HG03025 (cell line): ENCODE measurements at regions not wholly inside any gene's neighbourhood (a gene's known extent, or its start where the extent isn't known, plus 50 kb on each side); places are given as distances from the start of the nearest gene placed in this dataset.

Experiments used
- ATAC-seq: cut with Tn5 transposase; IDR thresholded peaks from one replicate; pipeline ENCODE4 v1.9.1; 2021; ENCODE audit warnings: mild to moderate bottlenecking, moderate library complexity; ENCODE audit not compliant: unreplicated experiment, low FRiP score

DNA sequence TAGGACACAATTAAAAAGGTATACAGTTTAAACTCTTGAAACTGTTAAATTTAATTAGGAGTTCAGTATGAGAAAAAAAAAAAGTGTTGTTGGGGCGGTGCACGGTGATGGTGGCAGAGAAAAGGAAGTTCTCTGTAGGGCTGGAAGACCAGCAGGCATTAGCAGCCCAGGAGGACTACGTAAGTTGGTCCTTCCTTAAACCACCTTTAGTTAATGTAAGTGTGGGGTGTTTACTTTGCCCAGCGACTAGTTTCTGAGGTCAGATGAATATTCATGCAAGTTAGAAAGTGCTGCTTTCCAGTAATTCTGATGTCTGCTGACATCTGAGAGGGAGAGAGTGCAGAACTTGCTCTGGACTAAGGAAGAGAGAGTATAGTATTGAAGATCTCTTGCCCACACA, 54.9 kb downstream of the NKX2-1 start:
- no peak for ATAC-seq

DNA sequence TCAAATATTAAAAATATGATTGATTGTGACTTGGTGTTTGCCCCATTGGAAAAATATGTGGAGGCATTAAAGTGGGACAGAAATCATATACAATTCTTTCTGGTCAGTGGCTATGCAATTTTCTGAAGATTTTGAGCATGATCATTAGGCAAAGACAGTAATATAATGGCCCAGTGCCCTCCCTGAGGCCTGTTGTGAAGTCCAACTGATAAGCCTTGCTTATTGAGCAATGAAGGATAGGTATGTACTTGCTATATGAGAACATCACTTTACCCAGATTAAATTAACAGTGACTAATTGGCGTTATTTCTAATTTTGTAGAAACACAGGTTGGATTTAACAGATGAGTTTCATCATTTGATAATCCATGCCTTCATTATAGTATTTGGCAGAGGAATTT, 57.1 kb downstream of the NKX2-1 start:
- no peak for ATAC-seq

GRCh38 chr14:36455241-36455627, 64.8 kb downstream of the NKX2-1 start:
- ATAC-seq, result no peak

GRCh38 chr14:36454599-36455240, 65.3 kb downstream of the NKX2-1 start:
- ATAC-seq, result no peak

DNA sequence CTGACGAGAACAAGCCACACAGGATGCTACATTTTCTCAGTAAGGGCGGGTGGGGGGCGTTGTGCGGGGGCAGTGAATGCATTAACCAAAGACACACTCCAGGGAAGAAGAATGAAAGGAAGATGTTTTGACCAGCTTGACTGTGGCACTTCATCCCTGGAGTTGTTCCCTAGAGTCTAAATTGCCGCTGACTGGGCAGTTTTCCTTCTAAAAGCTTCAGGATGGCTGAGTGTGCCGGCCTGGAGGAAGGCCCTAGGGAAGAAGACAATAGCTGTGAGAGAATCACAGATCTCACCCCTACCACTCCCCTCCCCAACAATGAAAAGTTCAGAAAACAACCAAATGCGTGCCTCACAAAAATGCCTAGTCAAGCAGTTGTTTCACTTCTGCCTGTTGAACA, 67.2 kb downstream of the NKX2-1 start:
- ATAC-seq, result no peak

DNA sequence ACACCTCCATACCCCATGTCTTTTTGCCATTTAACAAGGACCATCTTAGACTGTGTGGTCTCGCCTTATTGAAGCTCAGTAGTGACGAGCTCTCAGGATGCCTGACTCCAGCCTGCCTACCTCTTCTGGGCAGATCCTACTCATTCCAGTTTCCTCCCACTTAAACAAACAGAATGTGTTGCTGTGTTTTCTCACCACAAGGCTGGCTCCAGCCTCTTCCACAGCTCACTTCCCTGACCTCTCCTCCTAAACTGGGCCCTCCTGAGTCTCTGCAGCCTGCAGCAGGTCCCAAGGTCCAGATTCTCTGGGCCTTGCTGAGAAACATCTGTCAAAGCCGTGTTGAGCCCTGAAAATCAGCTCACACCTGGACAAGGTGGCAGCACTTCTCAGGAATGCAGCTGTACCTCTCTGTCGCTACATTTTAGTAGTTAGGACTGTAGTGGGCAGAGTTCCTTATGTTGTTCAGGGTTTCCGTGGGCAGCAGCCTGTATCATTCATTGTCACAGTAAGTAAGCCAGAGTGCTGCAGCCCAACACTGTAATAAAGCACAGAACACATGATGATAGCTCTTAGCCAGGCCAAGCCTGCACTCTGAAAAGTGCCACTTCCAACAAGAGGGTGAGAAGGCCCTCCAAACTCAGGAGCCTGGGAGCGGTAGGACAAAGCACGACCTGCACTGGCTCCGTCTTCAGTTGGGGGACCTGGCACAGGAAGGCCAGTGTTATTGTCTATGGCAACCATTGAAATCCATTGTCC, 68.5 kb downstream of the NKX2-1 start:
- ATAC-seq, result no peak

DNA sequence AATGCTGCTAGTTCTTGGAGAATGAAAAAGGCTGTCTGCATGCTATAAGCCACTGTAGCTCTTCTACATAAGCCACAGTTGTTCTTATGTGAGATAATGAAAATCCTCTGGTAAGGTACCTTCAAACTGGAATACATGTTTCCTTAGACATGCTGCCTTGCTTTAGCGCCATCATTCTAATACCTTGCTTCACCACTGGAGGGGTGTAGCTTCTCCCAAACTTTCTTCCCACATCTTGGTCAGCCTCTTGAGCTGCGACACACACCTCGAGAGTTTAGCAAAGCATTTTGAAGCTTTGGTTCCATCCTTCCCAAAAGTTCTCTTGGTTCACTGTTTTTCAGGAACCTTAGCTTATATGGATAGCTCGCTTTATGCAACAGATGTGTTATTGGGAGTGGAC, 69.5 kb downstream of the NKX2-1 start:
- ATAC-seq, result no peak

DNA sequence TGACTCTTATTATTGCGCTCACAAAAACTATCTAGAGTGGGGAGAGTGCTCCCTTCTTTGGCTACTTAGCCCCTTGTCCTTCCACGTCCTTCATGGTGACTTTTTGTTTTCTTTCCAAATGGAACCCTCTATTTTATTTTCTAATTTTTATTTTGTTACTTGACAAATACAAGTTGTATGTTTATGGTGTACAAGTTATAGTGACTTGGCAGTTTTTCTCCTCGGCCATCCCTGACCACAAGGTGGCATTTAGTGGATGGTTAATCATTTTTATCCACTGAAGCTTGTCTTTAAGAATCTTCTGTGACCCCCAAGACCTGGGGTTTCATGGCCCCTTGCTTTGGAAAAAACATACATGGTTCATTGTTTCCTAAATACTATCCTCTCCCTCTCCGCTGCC, 70.1 kb downstream of the NKX2-1 start:
- no peak for ATAC-seq

- ATAC-seq, result no peak
Observed at GRCh38 chr14:36443374-36443773, 76.7 kb downstream of the NKX2-1 start.

DNA sequence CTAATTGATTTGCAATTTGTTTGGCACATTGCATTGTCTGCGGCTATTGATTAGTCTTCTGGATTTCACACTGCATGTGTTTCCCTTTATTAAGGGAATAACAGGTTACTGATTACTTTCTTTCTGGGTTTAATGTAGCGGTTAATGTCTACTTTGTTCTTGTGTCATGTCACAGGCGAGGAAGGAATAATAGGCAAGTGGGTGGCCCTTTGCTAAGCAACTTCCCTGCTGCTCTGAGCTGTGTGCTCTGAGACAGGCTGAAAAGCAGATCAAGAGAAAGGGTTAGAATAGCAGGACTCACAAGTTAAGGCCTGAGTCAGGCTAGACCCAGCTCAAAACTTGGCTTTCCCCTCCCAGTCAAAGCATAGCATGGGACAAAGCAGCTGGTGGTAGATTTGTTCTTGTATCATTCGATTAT, 77.2 kb downstream of the NKX2-1 start:
- no peak for ATAC-seq

GRCh38 chr14:36441283-36441682, 78.7 kb downstream of the NKX2-1 start:
- ATAC-seq, result no peak

DNA sequence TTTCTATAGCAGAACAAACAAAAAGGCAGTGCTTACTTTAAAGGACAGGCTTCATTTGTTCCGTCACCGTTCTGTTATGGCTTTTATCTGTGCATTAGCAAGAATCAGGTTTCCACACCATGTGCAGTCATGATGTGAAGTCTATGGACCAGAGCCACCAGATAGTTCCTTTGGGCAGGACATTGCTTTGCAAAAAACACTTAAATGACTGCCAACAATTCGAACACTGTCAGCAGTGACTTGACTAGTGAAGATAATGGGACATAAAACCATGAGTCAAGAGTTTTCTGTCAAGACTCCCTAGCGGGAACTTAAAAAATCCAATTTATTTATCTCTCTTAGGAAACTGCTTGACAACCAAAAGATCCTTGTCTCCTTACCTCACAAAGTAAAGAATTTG, 80.3 kb downstream of the NKX2-1 start:
- ATAC-seq, result no peak

DNA sequence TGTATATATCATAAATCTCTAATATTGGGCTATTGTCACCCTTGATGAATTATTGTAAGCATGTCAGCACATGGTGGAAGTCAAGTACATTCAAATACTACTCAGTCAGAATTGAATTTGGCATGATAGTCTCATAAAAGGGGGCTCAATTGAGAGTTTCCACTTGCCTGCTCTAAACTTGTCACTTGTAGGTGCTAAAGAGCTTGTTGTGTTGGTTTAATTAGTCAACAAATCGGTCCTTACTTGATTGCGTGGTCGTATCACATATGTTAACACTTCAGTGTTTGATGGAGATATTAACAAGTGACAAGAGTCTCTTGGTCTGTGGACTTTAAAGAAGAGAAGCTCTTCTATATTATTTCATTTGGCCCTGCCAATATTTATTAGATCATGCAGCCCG, 81.1 kb downstream of the NKX2-1 start:
- no peak for ATAC-seq

- no peak for ATAC-seq
Observed at GRCh38 chr14:36430662-36431084, 89.4 kb downstream of the NKX2-1 start.

DNA sequence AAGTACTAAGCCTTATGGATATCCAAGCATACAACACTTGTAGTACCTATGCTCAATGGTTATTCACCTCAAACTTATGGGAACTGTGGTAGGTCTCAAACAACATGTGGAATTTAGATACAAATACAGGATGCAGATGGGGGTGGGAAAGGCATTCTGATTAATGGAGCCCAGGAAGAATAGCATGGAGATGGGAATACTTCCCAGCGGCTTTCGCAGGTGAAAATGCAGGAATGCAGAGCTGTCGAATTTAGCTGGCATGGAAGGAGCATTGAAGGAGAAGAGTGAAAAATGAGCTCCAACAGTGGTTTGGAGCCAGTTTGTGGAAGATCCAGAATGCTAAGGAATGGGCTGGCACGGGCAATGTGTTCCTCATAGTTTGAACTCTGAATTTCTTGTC, 89.9 kb downstream of the NKX2-1 start:
- ATAC-seq, result no peak

DNA sequence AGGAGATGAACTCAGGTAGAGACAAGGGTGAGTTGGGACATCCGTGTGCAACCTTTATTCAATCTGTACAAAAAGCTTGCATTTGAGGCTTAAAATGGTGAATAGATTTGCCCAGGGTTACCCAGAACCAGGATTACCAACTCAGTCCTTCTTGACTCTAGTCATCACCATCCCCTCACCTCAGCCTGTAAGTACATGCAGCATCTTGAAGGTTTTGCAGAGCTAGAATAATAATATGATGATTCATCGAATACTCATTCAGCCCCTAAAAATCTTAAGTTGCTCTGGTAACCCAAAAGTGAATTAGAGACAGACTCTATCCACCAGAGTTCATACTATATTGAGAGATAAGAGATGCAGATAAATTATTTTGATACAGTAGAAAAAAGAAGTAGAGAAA, 90.3 kb downstream of the NKX2-1 start:
- ATAC-seq, result no peak

- ATAC-seq, result no peak
Observed at GRCh38 chr14:36428350-36428749, 91.7 kb downstream of the NKX2-1 start.

GRCh38 chr14:36426836-36427235, 93.2 kb downstream of the NKX2-1 start:
- no peak for ATAC-seq

DNA sequence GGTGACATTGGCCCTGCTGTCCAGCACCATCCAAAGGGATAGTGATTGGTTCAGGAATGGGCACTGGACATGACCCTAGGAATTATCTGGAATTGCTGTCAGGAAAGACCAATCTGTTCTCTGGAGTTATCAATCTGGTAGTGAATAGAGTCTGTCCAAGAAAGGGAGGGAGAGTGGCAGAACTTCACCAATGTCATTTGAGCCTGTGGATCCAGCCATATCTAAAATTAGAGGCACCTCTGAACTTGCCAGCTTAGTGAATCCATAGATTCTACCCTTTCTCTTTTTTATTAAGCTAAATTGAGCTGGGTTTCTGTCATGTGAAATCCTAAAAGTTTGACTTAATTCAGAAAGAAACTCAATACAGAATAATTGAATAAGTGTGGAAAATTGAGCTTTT, 93.9 kb downstream of the NKX2-1 start:
- no peak for ATAC-seq

DNA sequence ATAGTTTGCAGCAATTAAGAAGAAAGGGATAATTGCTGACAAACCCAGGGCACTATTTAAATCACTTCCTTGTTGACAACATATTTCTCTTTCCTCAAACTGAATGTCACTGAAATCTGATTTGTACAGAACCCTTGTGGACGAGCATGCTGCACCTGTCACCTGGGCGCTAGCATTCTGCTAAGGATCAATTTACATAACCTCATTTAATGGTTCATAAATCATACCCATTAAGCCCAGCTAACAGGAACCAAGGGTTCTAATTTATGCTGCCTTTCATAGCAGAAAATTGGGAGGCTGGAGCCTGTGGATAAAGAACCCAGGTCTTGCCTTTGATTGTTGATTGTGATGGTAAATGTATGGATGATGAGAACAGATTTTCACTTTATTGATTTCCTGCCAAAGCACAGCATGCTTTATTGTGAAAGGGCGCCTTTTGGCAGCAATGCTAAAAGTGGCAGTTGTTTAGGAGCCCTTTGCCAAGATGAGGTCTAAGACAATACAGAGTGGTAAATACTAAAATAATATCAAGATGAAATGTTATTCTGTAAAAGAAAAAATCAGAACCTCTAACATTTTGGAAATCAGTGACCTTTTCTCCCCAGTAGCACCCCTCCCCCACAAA, 95.4 kb downstream of the NKX2-1 start:
- no peak for ATAC-seq

- no peak for ATAC-seq
Observed at GRCh38 chr14:36423430-36423829, 96.6 kb downstream of the NKX2-1 start.

- ATAC-seq, result no peak
Observed at GRCh38 chr14:36420149-36420687, 99.8 kb upstream of the MBIP start.
